SK-N-SH (cell line): ENCODE measurements at regions not wholly inside any gene's neighbourhood (a gene's known extent, or its start where the extent isn't known, plus 50 kb on each side); places are given as distances from the start of the nearest gene placed in this dataset.

Experiments used
- CTCF ChIA-PET: fragments of 300-600, 350-600 bp; formaldehyde crosslinking; extraction: SDS; loops from one replicate; lab custom pipeline; 2021; lab: Yijun Ruan, JAX
- POLR2A ChIA-PET: fragments of 350-600 bp; sonication (Branson Sonifier 250); formaldehyde crosslinking; extraction: SDS; loops from one replicate; lab custom pipeline; 2020; ENCODE audit warnings: antibody characterized with exemption, inconsistent platforms; lab: Yijun Ruan, JAX
- DNase-seq: peaks from one replicate; pipeline ENCODE4 v3.0.0; 2012
- H2AFZ ChIP-seq: fragments of 200-600 bp; sonication (generic); 2 replicates; pipeline ENCODE4 v1.8.1; 2016; ENCODE audit warnings: antibody characterized with exemption, mild to moderate bottlenecking, low read depth
- H3F3A ChIP-seq: fragments of 200-600 bp; sonication (generic); replicated peaks from 2 replicates; pipeline ENCODE3; 2016; ENCODE audit warnings: antibody characterized with exemption, mild to moderate bottlenecking; ENCODE audit not compliant: insufficient read depth
- H3K27ac ChIP-seq, 2 experiments: fragments of 200-500 bp in 1 of 2; fragments of 200-600 bp in 1 of 2; sonication (Bioruptor generic) in 1 of 2; sonication (generic), shearing (Covaris generic) in 1 of 2; 2 replicates each; pipeline versions ENCODE4 v1.5.1 to v1.6.1; 2014 to 2016; ENCODE audit warnings: low read depth in 2 of 2, inconsistent platforms in 1 of 2, low read length in 1 of 2, mild to moderate bottlenecking in 1 of 2, mixed read lengths in 1 of 2
- H3K27me3 ChIP-seq: fragments of 200-600 bp; sonication (generic), shearing (Covaris generic); 2 replicates; pipeline ENCODE4 v1.6.1; 2016; ENCODE audit warnings: mixed run types; ENCODE audit not compliant: insufficient read depth
- H3K36me3 ChIP-seq, 2 experiments: fragments of 200-500 bp in 1 of 2; fragments of 200-600 bp in 1 of 2; sonication (Bioruptor generic) in 1 of 2; sonication (generic) in 1 of 2; replicated peaks in 1 of 2; 2 replicates each; pipeline versions ENCODE3 to v1.5.1; 2014 to 2016; ENCODE audit warnings: low read length in 1 of 2, mild to moderate bottlenecking in 1 of 2; ENCODE audit not compliant: insufficient read depth in 2 of 2, control insufficient read depth in 1 of 2
- H3K4me1 ChIP-seq, 2 experiments: fragments of 200-500 bp in 1 of 2; fragments of 200-600 bp in 1 of 2; sonication (Bioruptor generic) in 1 of 2; sonication (generic), shearing (Covaris generic) in 1 of 2; 2 replicates each; pipeline versions ENCODE4 v1.5.1 to v1.6.1; 2014 to 2016; ENCODE audit warnings: low read depth in 1 of 2, low read length in 1 of 2, mixed run types in 1 of 2; ENCODE audit not compliant: insufficient read depth in 2 of 2, control insufficient read depth in 1 of 2
- H3K4me2 ChIP-seq: fragments of 200-600 bp; sonication (generic), shearing (Covaris generic); 2 replicates; pipeline ENCODE4 v1.6.1; 2017; ENCODE audit warnings: mixed run types
- H3K4me3 ChIP-seq, 2 experiments: fragments of 200-500 bp in 1 of 2; fragments of 200-600 bp in 1 of 2; sonication (Bioruptor generic) in 1 of 2; sonication (generic), shearing (Covaris generic) in 1 of 2; 2 replicates each; pipeline versions ENCODE4 v1.5.1 to v1.8.1; 2014 to 2016; ENCODE audit warnings: low read depth in 2 of 2, inconsistent platforms in 1 of 2, low read length in 1 of 2, mild to moderate bottlenecking in 1 of 2, mixed read lengths in 1 of 2, moderate library complexity in 1 of 2
- H3K79me2 ChIP-seq: fragments of 200-600 bp; sonication (generic); 2 replicates; pipeline ENCODE4 v1.8.1; 2017; ENCODE audit warnings: mild to moderate bottlenecking; ENCODE audit not compliant: insufficient read depth
- H3K9ac ChIP-seq: fragments of 200-600 bp; sonication (generic); 2 replicates; pipeline ENCODE4 v1.6.1; 2017; ENCODE audit warnings: mixed run types
- H3K9me2 ChIP-seq: fragments of 200-600 bp; sonication (generic); 2 replicates; pipeline ENCODE4 v1.6.1; 2017; ENCODE audit warnings: mixed run types
- H3K9me3 ChIP-seq: fragments of 200-600 bp; sonication (generic); 2 replicates; pipeline ENCODE4 v1.6.1; 2017; ENCODE audit warnings: mixed run types, mild to moderate bottlenecking, moderate library complexity
- H4K20me1 ChIP-seq: fragments of 200-600 bp; sonication (generic); 2 replicates; pipeline ENCODE4 v1.6.1; 2017; ENCODE audit warnings: mild to moderate bottlenecking, mixed run types; ENCODE audit not compliant: insufficient read depth
- CHD2 ChIP-seq: fragments of 150-350 bp; IDR thresholded peaks from 2 replicates; pipeline ENCODE4 v1.6.1; 2018; ENCODE audit warnings: low read length; ENCODE audit not compliant: partially characterized antibody
- EP300 ChIP-seq, 2 experiments: IDR thresholded peaks; 2 replicates each; pipeline versions ENCODE4 v1.4.0 to v1.6.1; 2012; ENCODE audit warnings: borderline replicate concordance in 1 of 2, low read depth in 1 of 2, low read length in 1 of 2
- EZH2phosphoT487 ChIP-seq: fragments of 200-600 bp; sonication (generic); IDR thresholded peaks from 2 replicates; pipeline ENCODE4 v1.6.1; 2017; ENCODE audit warnings: low read depth, mixed run types, mild to moderate bottlenecking, antibody characterized with exemption, moderate library complexity, borderline replicate concordance
- FOSL2 ChIP-seq: IDR thresholded peaks from 2 replicates; pipeline ENCODE4 v1.4.0; 2012; ENCODE audit warnings: low read depth, mild to moderate bottlenecking, moderate library complexity, borderline replicate concordance
- FOXM1 ChIP-seq: IDR thresholded peaks from 2 replicates; pipeline ENCODE4 v1.4.0; 2012; ENCODE audit warnings: low read depth, mild to moderate bottlenecking
- GABPA ChIP-seq: IDR thresholded peaks from 2 replicates; pipeline ENCODE4 v1.4.0; 2012; ENCODE audit warnings: low read depth, mild to moderate bottlenecking
- GATA2 ChIP-seq: sonication (generic); formaldehyde crosslinking; IDR thresholded peaks from 2 replicates; pipeline ENCODE4 v1.5.0; 2020; ENCODE audit warnings: mild to moderate bottlenecking, missing genetic modification reagents
- NRF1 ChIP-seq: IDR thresholded peaks from 2 replicates; pipeline ENCODE4 v1.6.1; 2012; ENCODE audit warnings: low read depth, mild to moderate bottlenecking, low read length
- POLR2AphosphoS5 ChIP-seq: IDR thresholded peaks from 2 replicates; pipeline ENCODE4 v1.6.1; 2012; ENCODE audit warnings: low read depth, low read length
- REST ChIP-seq: IDR thresholded peaks from 2 replicates; pipeline ENCODE4 v1.6.1; 2012; ENCODE audit warnings: mild to moderate bottlenecking, low read depth, low read length, moderate library complexity
- RFX5 ChIP-seq: IDR thresholded peaks from 2 replicates; pipeline ENCODE4 v1.6.1; 2012; ENCODE audit warnings: mild to moderate bottlenecking, improper control_type of control experiment, low read length
- RXRA ChIP-seq: IDR thresholded peaks from 2 replicates; pipeline ENCODE4 v1.4.0; 2012; ENCODE audit warnings: low read depth, mild to moderate bottlenecking, borderline replicate concordance
- TAF1 ChIP-seq: IDR thresholded peaks from 2 replicates; pipeline ENCODE4 v1.6.1; 2012; ENCODE audit warnings: low read depth, mild to moderate bottlenecking, low read length, moderate library complexity, borderline replicate concordance
- TCF12 ChIP-seq: IDR thresholded peaks from 2 replicates; pipeline ENCODE4 v1.4.0; 2012
- WGBS: methylation state at CpG from one replicate; pipeline ENCODE4 v1.1.6; 2017; ENCODE audit warnings: low lambda C conversion rate; 5-methylcytosine and 5-hydroxymethylcytosine counted together

- Histone ChIP-seq H3K27ac (no peak overlapping the region), H3K4me3 (no peak overlapping the region), H3K9ac (no peak overlapping the region), H3K9me2 (no peaks in the 10 kb centered on the region), H3K36me3 (no peaks in the 10 kb centered on the region), H2AFZ (no peak overlapping the region), H4K20me1 (no peaks in the 10 kb centered on the region), H3F3A (no peaks in the 10 kb centered on the region), H3K27me3 (peaks cover 9% of the 10 kb centered on the region; the same call in 1 of the 2 replicates), H3K4me2 (no peak overlapping the region), H3K4me1 (no peaks in the 10 kb centered on the region), H3K9me3 (no peaks in the 10 kb centered on the region), H3K79me2 (no peaks in the 10 kb centered on the region)
- ChIA-PET POLR2A (no interaction called here), CTCF (no interaction called here)
- TF ChIP-seq FOSL2 (no peak), TAF1 (no peak), POLR2AphosphoS5 (no peak), GABPA (no peak), RFX5 (no peak), EP300 (IDR thresholded peaks at IDR 0.05; ENCODE audit: borderline replicate concordance in 1 of 2, low read depth in 1 of 2, low read length in 1 of 2) (no peak), FOXM1 (no peak), GATA2 (CRISPR knock-in tag) (no peak), NRF1 (no peak), REST (no peak)
- DNase-seq, result no peak
- 26% methylated on average over 8 of the region's 8 CpGs for WGBS
Measured at GRCh38 chr20:22520381-22520780, 64.0 kb downstream of the FOXA2 start.

- H3K4me3 ChIP-seq, result no peak overlapping the region
- H3K27me3 ChIP-seq, result peaks cover 15% of the 10 kb centered on the region; the same call in 1 of the 2 replicates
- H3K9me3 ChIP-seq, result no peaks in the 10 kb centered on the region
- no peaks in the 10 kb centered on the region for H3K9me2 ChIP-seq
- H3K36me3 ChIP-seq, result no peaks in the 10 kb centered on the region
- TF ChIP-seq EZH2phosphoT487 (no peak), TAF1 (no peak), NRF1 (no peak), FOSL2 (no peak), RXRA (no peak), CHD2 (no peak), TCF12 (no peak)
- no peaks in the 10 kb centered on the region for H3K79me2 ChIP-seq
- H2AFZ ChIP-seq, result no peak overlapping the region
- H3K4me1 ChIP-seq, result no peaks in the 10 kb centered on the region
- no peak overlapping the region for H3K9ac ChIP-seq
- ChIA-PET CTCF (no interaction called here), POLR2A (no interaction called here)
- no peak for DNase-seq
- 14% methylated on average over 5 of the region's 5 CpGs for WGBS
- no peaks in the 10 kb centered on the region for H4K20me1 ChIP-seq
- no peak overlapping the region for H3K4me2 ChIP-seq
- no peaks in the 10 kb centered on the region for H3F3A ChIP-seq
- no peak overlapping the region for H3K27ac ChIP-seq
Measured at GRCh38 chr20:22515264-22515663, 69.1 kb downstream of the FOXA2 start.
